DOHH2 (cell line): ENCODE measurements at regions not wholly inside any gene's neighbourhood (a gene's known extent, or its start where the extent isn't known, plus 50 kb on each side); places are given as distances from the start of the nearest gene placed in this dataset.

Experiments used
- H3F3A ChIP-seq: fragments of 200-600 bp; sonication (generic), shearing (Covaris generic); 2 replicates; pipeline ENCODE4 v1.6.0; 2016; ENCODE audit warnings: antibody characterized with exemption, mild to moderate bottlenecking; ENCODE audit not compliant: control insufficient read depth, insufficient read depth
- H3K27ac ChIP-seq: fragments of 200-600 bp; sonication (generic); 2 replicates; pipeline ENCODE4 v1.5.1; 2014; ENCODE audit warnings: low read depth, mild to moderate bottlenecking, low read length, moderate library complexity
- H3K27me3 ChIP-seq: fragments of 200-600 bp; sonication (generic); 2 replicates; pipeline ENCODE4 v1.6.1; 2014; ENCODE audit warnings: mild to moderate bottlenecking, low read length, mixed read lengths; ENCODE audit not compliant: control insufficient read depth
- H3K36me3 ChIP-seq: fragments of 200-600 bp; sonication (generic); 2 replicates; pipeline ENCODE4 v1.6.1; 2014; ENCODE audit warnings: mild to moderate bottlenecking, low read length, moderate library complexity, mixed read lengths; ENCODE audit not compliant: control insufficient read depth
- H3K4me1 ChIP-seq: fragments of 200-600 bp; sonication (generic); 2 replicates; pipeline ENCODE4 v1.6.1; 2014; ENCODE audit warnings: mild to moderate bottlenecking, low read length, mixed read lengths; ENCODE audit not compliant: control insufficient read depth
- H3K4me2 ChIP-seq: fragments of 200-600 bp; sonication (generic); 2 replicates; pipeline ENCODE4 v1.6.0; 2014; ENCODE audit warnings: mild to moderate bottlenecking, low read length, moderate library complexity
- H3K4me3 ChIP-seq: fragments of 200-600 bp; sonication (generic); 2 replicates; pipeline ENCODE4 v1.5.1; 2014; ENCODE audit warnings: mild to moderate bottlenecking, low read length, mixed read lengths
- H3K79me2 ChIP-seq: fragments of 200-600 bp; sonication (generic); 2 replicates; pipeline ENCODE4 v1.6.1; 2014; ENCODE audit warnings: mild to moderate bottlenecking, low read length, mixed read lengths; ENCODE audit not compliant: control insufficient read depth
- H3K9me2 ChIP-seq: fragments of 200-600 bp; sonication (generic); replicated peaks from 2 replicates; pipeline ENCODE4 v1.6.1; 2014; ENCODE audit warnings: mild to moderate bottlenecking, low read length, mixed read lengths; ENCODE audit not compliant: control insufficient read depth
- H3K9me3 ChIP-seq: fragments of 200-600 bp; sonication (generic); 2 replicates; pipeline ENCODE4 v1.6.1; 2014; ENCODE audit warnings: antibody characterized with exemption, low read length, mixed read lengths; ENCODE audit not compliant: control insufficient read depth, insufficient read depth
- H4K20me1 ChIP-seq: fragments of 200-600 bp; sonication (generic); 2 replicates; pipeline ENCODE4 v1.6.0; 2014; ENCODE audit warnings: low read depth, mild to moderate bottlenecking, antibody characterized with exemption, low read length, moderate library complexity; ENCODE audit not compliant: control insufficient read depth, insufficient read depth
- CTCF ChIP-seq: fragments of 200-600 bp; sonication (generic); IDR thresholded peaks from one replicate; pipeline ENCODE4 v1.5.1; 2014; ENCODE audit warnings: antibody characterized with exemption, mild to moderate bottlenecking, low read depth, low read length; ENCODE audit not compliant: poor library complexity, severe bottlenecking
- EZH2phosphoT487 ChIP-seq: fragments of 200-600 bp; sonication (generic); IDR thresholded peaks from 2 replicates; pipeline ENCODE4 v1.6.1; 2017; ENCODE audit warnings: borderline replicate concordance, mild to moderate bottlenecking, antibody characterized with exemption, low read length, moderate library complexity, mixed read lengths

- H3K79me2 ChIP-seq: no peaks in the 10 kb centered on the region
- H3K36me3 ChIP-seq: no peaks in the 10 kb centered on the region
- TF ChIP-seq EZH2phosphoT487: no peak
- no peak for TF ChIP-seq CTCF
- no peaks in the 10 kb centered on the region for H3K4me1 ChIP-seq
- H4K20me1 ChIP-seq: no peaks in the 10 kb centered on the region
- H3K4me2 ChIP-seq: no peak overlapping the region
- H3K9me2 ChIP-seq: no peaks in the 10 kb centered on the region
- H3K27ac ChIP-seq: no peak overlapping the region
- H3K4me3 ChIP-seq: no peak overlapping the region
- no peaks in the 10 kb centered on the region for H3F3A ChIP-seq
- H3K27me3 ChIP-seq: no peaks in the 10 kb centered on the region
- H3K9me3 ChIP-seq: no peaks in the 10 kb centered on the region
Measured at GRCh38 chr11:131005829-131006228, 89.5 kb upstream of the SNX19 start.

- Histone ChIP-seq H3K4me3 (no peak overlapping the region), H3F3A (no peaks in the 10 kb centered on the region), H3K4me1 (no peaks in the 10 kb centered on the region), H3K79me2 (no peaks in the 10 kb centered on the region), H3K9me2 (no peaks in the 10 kb centered on the region), H3K36me3 (no peaks in the 10 kb centered on the region), H3K27me3 (no peaks in the 10 kb centered on the region), H3K27ac (no peak overlapping the region), H4K20me1 (no peaks in the 10 kb centered on the region), H3K4me2 (no peak overlapping the region), H3K9me3 (no peaks in the 10 kb centered on the region)
- TF ChIP-seq EZH2phosphoT487 (no peak), CTCF (no peak)
Measured at GRCh38 chr11:131025020-131025419, 108.7 kb upstream of the SNX19 start.

GRCh38 chr11:131025421-131026125 lies 109.3 kb upstream of the SNX19 start:
- no peak overlapping the region for H3K27ac ChIP-seq
- no peaks in the 10 kb centered on the region for H3F3A ChIP-seq
- no peaks in the 10 kb centered on the region for H3K79me2 ChIP-seq
- no peaks in the 10 kb centered on the region for H3K27me3 ChIP-seq
- H3K4me1 ChIP-seq: no peaks in the 10 kb centered on the region
- no peaks in the 10 kb centered on the region for H3K9me3 ChIP-seq
- no peaks in the 10 kb centered on the region for H3K9me2 ChIP-seq
- no peaks in the 10 kb centered on the region for H4K20me1 ChIP-seq
- no peak for TF ChIP-seq CTCF
- no peak for TF ChIP-seq EZH2phosphoT487
- H3K36me3 ChIP-seq: no peaks in the 10 kb centered on the region
- no peak overlapping the region for H3K4me3 ChIP-seq
- no peak overlapping the region for H3K4me2 ChIP-seq
